MM.1S (cell line): ENCODE measurements at regions not wholly inside any gene's neighbourhood (a gene's known extent, or its start where the extent isn't known, plus 50 kb on each side); places are given as distances from the start of the nearest gene placed in this dataset.
A peak's percentile ranks its signal among the peaks of the same experiment; 100 is the strongest.

Experiments
- DNase-seq: peaks from one replicate; pipeline ENCODE4 v3.0.0-alpha.2; 2015
- H2AFZ ChIP-seq: fragments of 300-600 bp; sonication (generic); 2 replicates; pipeline ENCODE4 v1.6.0; 2016; ENCODE audit warnings: antibody characterized with exemption, low read length
- H3F3A ChIP-seq: fragments of 300-600 bp; sonication (generic); 2 replicates; pipeline ENCODE4 v1.6.1; 2016; ENCODE audit warnings: mild to moderate bottlenecking, antibody characterized with exemption, low read length, moderate library complexity, mixed read lengths; ENCODE audit not compliant: insufficient read depth
- H3K27ac ChIP-seq: fragments of 300-600 bp; sonication (generic); 2 replicates; pipeline ENCODE4 v1.5.1; 2016; ENCODE audit warnings: mild to moderate bottlenecking, low read length
- H3K27me3 ChIP-seq: fragments of 300-600 bp; sonication (generic); replicated peaks from 2 replicates; pipeline ENCODE4 v1.6.0; 2016; ENCODE audit warnings: low read length; ENCODE audit not compliant: insufficient read depth
- H3K36me3 ChIP-seq: fragments of 300-600 bp; sonication (generic); replicated peaks from 2 replicates; pipeline ENCODE4 v1.6.1; 2016; ENCODE audit warnings: mild to moderate bottlenecking, low read length, mixed read lengths; ENCODE audit not compliant: insufficient read depth
- H3K4me1 ChIP-seq: fragments of 300-600 bp; sonication (generic); 2 replicates; pipeline ENCODE4 v1.6.1; 2016; ENCODE audit warnings: low read length, mixed read lengths
- H3K4me2 ChIP-seq: fragments of 300-600 bp; sonication (generic); 2 replicates; pipeline ENCODE4 v1.6.0; 2016; ENCODE audit warnings: low read depth, low read length
- H3K4me3 ChIP-seq: fragments of 300-600 bp; sonication (generic); 2 replicates; pipeline ENCODE4 v1.5.1; 2016; ENCODE audit warnings: low read length, mixed read lengths
- H3K79me2 ChIP-seq: fragments of 300-600 bp; sonication (generic); 2 replicates; pipeline ENCODE4 v1.6.1; 2016; ENCODE audit warnings: mixed run types, low read length, mixed read lengths
- H3K9ac ChIP-seq: fragments of 300-600 bp; sonication (generic); 2 replicates; pipeline ENCODE4 v1.6.1; 2016; ENCODE audit warnings: low read length, mixed read lengths
- H3K9me2 ChIP-seq: fragments of 300-600 bp; sonication (generic); replicated peaks from 2 replicates; pipeline ENCODE4 v1.6.1; 2016; ENCODE audit warnings: mild to moderate bottlenecking, low read length, mixed read lengths; ENCODE audit not compliant: insufficient read depth
- H3K9me3 ChIP-seq: fragments of 300-600 bp; sonication (generic); replicated peaks from 2 replicates; pipeline ENCODE4 v1.6.1; 2016; ENCODE audit warnings: mild to moderate bottlenecking, low read length, mixed read lengths; ENCODE audit not compliant: insufficient read depth
- H4K20me1 ChIP-seq: fragments of 300-600 bp; sonication (generic); 2 replicates; pipeline ENCODE4 v1.6.1; 2016; ENCODE audit warnings: mild to moderate bottlenecking, low read length, moderate library complexity, mixed read lengths; ENCODE audit not compliant: insufficient read depth
- CTCF ChIP-seq: fragments of 300-600 bp; sonication (generic); IDR thresholded peaks from 2 replicates; pipeline ENCODE4 v1.5.1; 2016; ENCODE audit warnings: antibody characterized with exemption, low read length, mixed read lengths
- EZH2 ChIP-seq: fragments of 300-600 bp; sonication (generic); optimal IDR thresholded peaks from 2 replicates; pipeline ENCODE3; 2017; ENCODE audit warnings: low read depth, mild to moderate bottlenecking, antibody characterized with exemption, low read length, mixed read lengths
- EZH2phosphoT487 ChIP-seq: fragments of 300-600 bp; sonication (generic); IDR thresholded peaks from 2 replicates; pipeline ENCODE4 v1.6.1; 2018; ENCODE audit warnings: antibody characterized with exemption, low read length

DNA sequence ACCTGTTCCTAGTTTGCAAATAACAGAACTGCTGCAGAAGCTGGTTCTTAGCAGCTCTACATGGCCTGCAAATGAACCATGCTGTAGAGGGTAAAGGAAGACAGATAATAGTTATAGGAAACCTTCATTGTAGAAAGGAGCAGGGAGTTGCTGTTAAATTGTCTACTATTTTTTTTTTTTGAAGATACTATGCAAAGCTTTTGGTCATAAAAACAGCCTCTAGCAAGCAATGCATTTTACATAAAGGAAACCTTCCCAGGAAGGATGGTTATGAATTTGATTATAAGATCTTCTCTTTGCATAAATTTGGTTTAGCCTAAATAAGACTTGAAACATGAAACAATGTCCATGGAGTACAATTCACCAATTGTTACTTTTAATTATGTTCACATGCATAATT lies 793.4 kb downstream of the SLC4A3 start:
- TF ChIP-seq EZH2 = no peak
- no peak for TF ChIP-seq EZH2phosphoT487
- H4K20me1 ChIP-seq = no peaks in the 10 kb centered on the region
- no peak overlapping the region for H3K9ac ChIP-seq
- no peaks in the 10 kb centered on the region for H3K4me1 ChIP-seq
- H3K4me2 ChIP-seq = no peak overlapping the region
- no peaks in the 10 kb centered on the region for H3F3A ChIP-seq
- no peaks in the 10 kb centered on the region for H3K9me2 ChIP-seq
- H3K4me3 ChIP-seq = no peak overlapping the region
- H3K36me3 ChIP-seq = no peaks in the 10 kb centered on the region
- no peak overlapping the region for H3K27ac ChIP-seq
- no peaks in the 10 kb centered on the region for H3K79me2 ChIP-seq
- no peaks in the 10 kb centered on the region for H3K27me3 ChIP-seq
- H3K9me3 ChIP-seq = no peaks in the 10 kb centered on the region
- DNase-seq = no peak
- no peak overlapping the region for H2AFZ ChIP-seq

GRCh38 chr2:220422676-220423075 lies 795.2 kb downstream of the SLC4A3 start:
- H3K4me1 ChIP-seq = no peaks in the 10 kb centered on the region
- H3K27me3 ChIP-seq = no peaks in the 10 kb centered on the region
- TF ChIP-seq CTCF = no peak
- TF ChIP-seq EZH2phosphoT487 = no peak
- TF ChIP-seq EZH2 = no peak
- H3K4me2 ChIP-seq = no peak overlapping the region
- no peaks in the 10 kb centered on the region for H3F3A ChIP-seq
- H3K27ac ChIP-seq = no peak overlapping the region
- H3K9me2 ChIP-seq = no peaks in the 10 kb centered on the region
- no peaks in the 10 kb centered on the region for H3K9me3 ChIP-seq
- H3K4me3 ChIP-seq = no peak overlapping the region
- H2AFZ ChIP-seq = no peak overlapping the region
- H3K9ac ChIP-seq = no peak overlapping the region
- H3K36me3 ChIP-seq = no peaks in the 10 kb centered on the region
- H4K20me1 ChIP-seq = no peaks in the 10 kb centered on the region
- DNase-seq = no peak
- H3K79me2 ChIP-seq = no peaks in the 10 kb centered on the region

- H2AFZ ChIP-seq = no peak overlapping the region
- no peak for DNase-seq
- no peaks in the 10 kb centered on the region for H3K27me3 ChIP-seq
- no peak overlapping the region for H3K9ac ChIP-seq
- no peaks in the 10 kb centered on the region for H3K9me3 ChIP-seq
- no peaks in the 10 kb centered on the region for H3F3A ChIP-seq
- no peak overlapping the region for H3K27ac ChIP-seq
- H3K79me2 ChIP-seq = no peaks in the 10 kb centered on the region
- TF ChIP-seq EZH2phosphoT487 = no peak
- TF ChIP-seq CTCF = no peak
- TF ChIP-seq EZH2 = no peak
- H3K4me3 ChIP-seq = no peak overlapping the region
- H3K4me2 ChIP-seq = no peak overlapping the region
- no peaks in the 10 kb centered on the region for H3K4me1 ChIP-seq
- H3K9me2 ChIP-seq = no peaks in the 10 kb centered on the region
- H3K36me3 ChIP-seq = no peaks in the 10 kb centered on the region
- H4K20me1 ChIP-seq = no peaks in the 10 kb centered on the region
These were observed 797.1 kb downstream of the SLC4A3 start for GRCh38 chr2:220424561-220424960.

- Histone ChIP-seq H4K20me1 (no peaks in the 10 kb centered on the region), H3K27ac (no peak overlapping the region), H3K9me2 (no peaks in the 10 kb centered on the region), H3K4me2 (no peak overlapping the region), H2AFZ (no peak overlapping the region), H3K79me2 (no peaks in the 10 kb centered on the region), H3K9me3 (no peaks in the 10 kb centered on the region), H3K36me3 (no peaks in the 10 kb centered on the region), H3F3A (no peaks in the 10 kb centered on the region), H3K4me1 (no peaks in the 10 kb centered on the region), H3K4me3 (no peak overlapping the region), H3K27me3 (no peaks in the 10 kb centered on the region), H3K9ac (no peak overlapping the region)
- DNase-seq = peak; percentile 48
- no peak for TF ChIP-seq EZH2
- TF ChIP-seq EZH2phosphoT487 = no peak
- TF ChIP-seq CTCF = no peak
These were observed 805.2 kb downstream of the SLC4A3 start for GRCh38 chr2:220432645-220433044.
